GM03348 (cell line): ENCODE measurements at regions not wholly inside any gene's neighbourhood (a gene's known extent, or its start where the extent isn't known, plus 50 kb on each side); places are given as distances from the start of the nearest gene placed in this dataset.
"Not testable (repeated sequence)": the region's sequence is repeated elsewhere in the genome, so short reads cannot be mapped to it uniquely, and the experiment has no call there.

Source experiments
- DNase-seq: peaks from one replicate; pipeline ENCODE4 v3.0.0; 2012; ENCODE audit warnings: low spot score

- DNase-seq, result no peak
Measured at GRCh38 chr2:89000235-89000634, 308.8 kb downstream of the RPIA start.

- DNase-seq, result not testable (repeated sequence)
Measured at GRCh38 chr2:89004238-89004637, 312.8 kb downstream of the RPIA start.

- DNase-seq, result not testable (repeated sequence)
Measured at GRCh38 chr2:89020566-89020965, 329.1 kb downstream of the RPIA start.

- DNase-seq, result not testable (repeated sequence)
Measured at GRCh38 chr2:89026296-89026695, 334.8 kb downstream of the RPIA start.

GRCh38 chr2:89027115-89027514 lies 335.6 kb downstream of the RPIA start:
- not testable (repeated sequence) for DNase-seq

GRCh38 chr2:89027536-89027935 lies 336.1 kb downstream of the RPIA start:
- DNase-seq, result not testable (repeated sequence)

GRCh38 chr2:89029257-89029656 lies 337.8 kb downstream of the RPIA start:
- DNase-seq, result not testable (repeated sequence)

- DNase-seq, result peak; percentile 28
Measured at GRCh38 chr2:89048138-89049066, 356.9 kb downstream of the RPIA start.

- not testable (repeated sequence) for DNase-seq
Measured at GRCh38 chr2:89058616-89059015, 367.1 kb downstream of the RPIA start.

GRCh38 chr2:89061174-89061573 lies 369.7 kb downstream of the RPIA start:
- not testable (repeated sequence) for DNase-seq

GRCh38 chr2:89076771-89077170 lies 385.3 kb downstream of the RPIA start:
- not testable (repeated sequence) for DNase-seq

- not testable (repeated sequence) for DNase-seq
Measured at GRCh38 chr2:89092911-89093310, 401.4 kb downstream of the RPIA start.

- DNase-seq, result not testable (repeated sequence)
Measured at GRCh38 chr2:89095060-89095459, 403.6 kb downstream of the RPIA start.

GRCh38 chr2:89102587-89102986 lies 411.1 kb downstream of the RPIA start:
- DNase-seq, result not testable (repeated sequence)

- not testable (repeated sequence) for DNase-seq
Measured at GRCh38 chr2:89106369-89107019, 415.0 kb downstream of the RPIA start.

GRCh38 chr2:89112434-89112833 lies 421.0 kb downstream of the RPIA start:
- not testable (repeated sequence) for DNase-seq

GRCh38 chr2:89113286-89113685 lies 421.8 kb downstream of the RPIA start:
- not testable (repeated sequence) for DNase-seq

- DNase-seq, result not testable (repeated sequence)
Measured at GRCh38 chr2:89129440-89129839, 438.0 kb downstream of the RPIA start.

GRCh38 chr2:89130665-89131308 lies 439.3 kb downstream of the RPIA start:
- DNase-seq, result not testable (repeated sequence)

- DNase-seq, result not testable (repeated sequence)
Measured at GRCh38 chr2:89142959-89143358, 451.5 kb downstream of the RPIA start.

GRCh38 chr2:89145342-89145741 lies 453.9 kb downstream of the RPIA start:
- DNase-seq, result not testable (repeated sequence)

GRCh38 chr2:89148256-89148655 lies 456.8 kb downstream of the RPIA start:
- DNase-seq, result not testable (repeated sequence)
